ENCODE measurements at regions not wholly inside any gene's neighbourhood (a gene's known extent, or its start where the extent isn't known, plus 50 kb on each side); places are given as distances from the start of the nearest gene placed in this dataset.

DNA sequence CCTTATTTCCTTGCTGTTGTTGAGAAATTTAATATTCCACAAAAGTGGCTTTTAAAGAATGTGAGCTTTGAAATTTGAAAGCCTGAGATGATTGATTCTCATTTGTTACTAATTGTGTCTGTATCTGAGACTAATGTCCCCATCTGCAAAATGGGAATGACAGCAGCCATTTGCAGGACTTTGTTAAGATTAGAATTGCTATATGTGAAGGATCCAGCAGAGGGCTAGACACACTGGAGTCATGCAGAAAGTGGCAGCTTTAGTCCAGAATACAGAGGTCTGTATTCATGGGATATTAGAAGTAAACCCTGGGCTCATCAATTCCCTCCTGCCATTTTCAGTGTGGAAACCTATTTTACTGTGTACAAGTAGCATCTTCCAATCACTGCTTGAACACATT, 296.5 kb upstream of the GYPC start:
- no peak overlapping the region for H3K4me3 ChIP-seq (ENCODE audit: low read length)
- no peak for DNase-seq (ENCODE audit: low read depth)
- TF ChIP-seq, protein P1, sequence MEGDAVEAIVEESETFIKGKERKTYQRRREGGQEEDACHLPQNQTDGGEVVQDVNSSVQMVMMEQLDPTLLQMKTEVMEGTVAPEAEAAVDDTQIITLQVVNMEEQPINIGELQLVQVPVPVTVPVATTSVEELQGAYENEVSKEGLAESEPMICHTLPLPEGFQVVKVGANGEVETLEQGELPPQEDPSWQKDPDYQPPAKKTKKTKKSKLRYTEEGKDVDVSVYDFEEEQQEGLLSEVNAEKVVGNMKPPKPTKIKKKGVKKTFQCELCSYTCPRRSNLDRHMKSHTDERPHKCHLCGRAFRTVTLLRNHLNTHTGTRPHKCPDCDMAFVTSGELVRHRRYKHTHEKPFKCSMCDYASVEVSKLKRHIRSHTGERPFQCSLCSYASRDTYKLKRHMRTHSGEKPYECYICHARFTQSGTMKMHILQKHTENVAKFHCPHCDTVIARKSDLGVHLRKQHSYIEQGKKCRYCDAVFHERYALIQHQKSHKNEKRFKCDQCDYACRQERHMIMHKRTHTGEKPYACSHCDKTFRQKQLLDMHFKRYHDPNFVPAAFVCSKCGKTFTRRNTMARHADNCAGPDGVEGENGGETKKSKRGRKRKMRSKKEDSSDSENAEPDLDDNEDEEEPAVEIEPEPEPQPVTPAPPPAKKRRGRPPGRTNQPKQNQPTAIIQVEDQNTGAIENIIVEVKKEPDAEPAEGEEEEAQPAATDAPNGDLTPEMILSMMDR (conservative IDR thresholded peaks at IDR 0.05; ENCODE audit: low read depth, low read length) = no peak

DNA sequence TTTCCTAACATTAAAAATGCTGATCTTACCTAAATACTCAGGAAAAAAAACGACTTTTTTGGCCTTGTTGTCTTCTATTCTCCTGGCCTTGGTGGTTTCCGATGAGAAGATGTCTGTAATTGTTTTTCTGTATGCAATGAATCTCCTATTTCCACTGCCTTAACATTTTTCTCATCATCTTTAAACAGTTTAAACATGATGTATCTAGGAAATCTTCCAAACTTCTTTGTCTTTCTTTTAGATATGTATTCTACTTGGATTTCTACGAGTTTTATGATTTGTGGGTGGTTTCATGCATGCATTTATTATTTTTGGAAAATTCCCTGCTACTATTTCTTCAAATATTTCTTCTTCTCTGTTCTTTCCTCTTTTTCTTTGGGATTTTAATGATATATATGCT, 288.6 kb upstream of the GYPC start:
- H3K4me3 ChIP-seq (ENCODE audit: low read length) = no peak overlapping the region
- TF ChIP-seq, protein P1 (conservative IDR thresholded peaks at IDR 0.05; ENCODE audit: low read depth, low read length) = no peak
- DNase-seq (ENCODE audit: low read depth) = no peak

DNA sequence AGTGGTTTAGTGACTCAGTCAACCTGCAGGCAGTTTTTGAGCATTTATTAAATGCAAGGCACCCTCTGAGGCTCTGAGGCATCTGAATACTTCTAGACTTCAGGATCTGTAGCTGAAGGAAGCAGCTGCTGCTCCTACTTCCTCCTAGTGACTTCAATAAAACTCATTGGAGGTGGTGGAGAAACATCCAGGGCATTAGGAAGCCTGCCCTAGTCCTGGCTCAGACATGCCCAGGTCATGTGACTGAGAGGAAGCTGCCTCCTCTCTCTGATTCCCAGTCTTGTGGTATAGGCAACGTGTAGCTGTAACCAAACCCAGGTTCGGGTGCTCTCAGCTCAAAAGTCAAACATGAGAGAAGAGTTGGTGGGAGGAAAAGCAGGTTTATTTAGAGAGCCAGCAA, 287.2 kb upstream of the GYPC start:
- H3K4me3 ChIP-seq (ENCODE audit: low read length) = no peak overlapping the region
- DNase-seq (ENCODE audit: low read depth) = no peak
- TF ChIP-seq, protein P1 (conservative IDR thresholded peaks at IDR 0.05; ENCODE audit: low read depth, low read length) = no peak

DNA sequence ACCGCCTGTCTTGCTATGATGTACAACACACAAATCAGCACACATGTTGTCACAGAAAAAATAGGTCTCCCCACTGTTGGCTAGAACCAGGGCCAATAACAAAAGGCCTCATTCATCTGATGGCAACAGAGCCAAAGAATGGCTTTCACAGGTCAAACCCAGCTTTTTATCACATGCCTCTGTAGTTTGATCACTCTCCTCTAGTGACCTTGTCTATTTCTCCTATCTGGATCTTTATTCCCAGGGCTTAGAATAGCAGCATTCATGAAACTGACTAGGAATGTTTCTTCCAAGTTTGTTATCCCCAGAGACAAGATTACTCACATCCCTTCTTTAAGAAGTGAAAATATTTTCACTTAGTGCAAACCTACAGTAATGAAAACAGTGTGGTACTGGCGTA, 285.8 kb upstream of the GYPC start:
- DNase-seq (ENCODE audit: low read depth) = no peak
- TF ChIP-seq, protein P1 (conservative IDR thresholded peaks at IDR 0.05; ENCODE audit: low read depth, low read length) = no peak
- no peak overlapping the region for H3K4me3 ChIP-seq (ENCODE audit: low read length)

DNA sequence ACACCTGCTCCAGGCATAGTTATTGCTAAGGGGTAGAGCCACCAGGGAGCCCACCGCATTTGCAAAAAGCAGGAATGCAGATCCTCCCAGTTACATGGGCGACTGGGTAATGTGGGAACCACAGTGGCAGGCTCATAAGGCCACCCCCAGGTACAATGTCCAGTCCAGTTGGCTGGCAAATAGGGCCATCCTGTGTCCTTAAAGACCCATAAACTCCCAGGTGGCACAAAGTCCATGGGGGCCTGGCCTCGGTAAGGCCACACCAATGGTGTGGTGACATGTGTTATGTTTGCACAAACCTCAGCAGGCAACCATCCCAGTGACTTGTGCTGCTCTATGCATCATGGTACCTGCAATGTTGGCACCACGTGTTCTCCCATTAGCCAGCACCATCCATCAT, 283.6 kb upstream of the GYPC start:
- no peak overlapping the region for H3K4me3 ChIP-seq (ENCODE audit: low read length)
- no peak for DNase-seq (ENCODE audit: low read depth)
- TF ChIP-seq, protein P1 (conservative IDR thresholded peaks at IDR 0.05; ENCODE audit: low read depth, low read length) = no peak

DNA sequence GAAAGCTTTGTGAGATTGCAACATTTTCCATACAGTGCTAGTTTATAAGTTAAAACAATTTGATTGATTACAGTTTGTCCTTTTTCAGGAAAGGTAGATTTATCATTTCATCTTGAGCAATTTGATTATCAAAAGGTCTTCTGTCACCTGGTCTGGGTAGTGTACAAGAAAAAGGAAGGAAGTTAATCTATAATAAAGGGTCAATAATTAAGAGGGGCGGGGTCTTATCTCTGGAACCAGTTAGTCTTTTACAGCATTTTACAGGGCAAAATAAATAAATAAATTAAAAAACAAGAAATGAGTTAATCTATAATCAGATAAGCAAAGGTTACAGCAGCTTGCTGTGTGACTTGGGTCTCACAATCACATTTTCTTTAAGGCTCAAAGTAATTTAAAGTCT, 277.8 kb upstream of the GYPC start:
- H3K4me3 ChIP-seq (ENCODE audit: low read length) = no peak overlapping the region
- DNase-seq (ENCODE audit: low read depth) = no peak
- TF ChIP-seq, protein P1 (conservative IDR thresholded peaks at IDR 0.05; ENCODE audit: low read depth, low read length) = no peak

DNA sequence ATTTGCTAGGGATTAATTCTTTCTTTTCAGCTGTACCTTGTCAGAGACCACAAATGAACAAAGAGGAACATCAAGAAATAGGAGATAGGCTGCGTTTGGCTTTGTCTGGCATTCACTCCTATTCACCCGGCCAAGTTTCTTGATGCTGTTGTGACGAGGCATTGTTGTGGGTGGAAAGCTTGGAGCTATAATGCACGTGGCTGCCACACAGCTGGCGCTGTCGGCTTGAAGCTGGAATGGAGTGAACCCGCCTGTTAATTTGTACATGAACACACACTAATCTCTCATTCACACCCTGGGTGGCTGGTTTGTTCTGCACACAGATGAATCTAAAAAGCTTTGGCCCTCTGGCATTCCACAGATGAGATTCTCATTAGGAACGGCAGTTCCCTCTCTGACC, 274.9 kb upstream of the GYPC start:
- TF ChIP-seq, protein P1 (conservative IDR thresholded peaks at IDR 0.05; ENCODE audit: low read depth, low read length) = no peak
- no peak for DNase-seq (ENCODE audit: low read depth)
- H3K4me3 ChIP-seq (ENCODE audit: low read length) = no peak overlapping the region
